ENCODE measurements at regions not wholly inside any gene's neighbourhood (a gene's known extent, or its start where the extent isn't known, plus 50 kb on each side); places are given as distances from the start of the nearest gene placed in this dataset.

DNA sequence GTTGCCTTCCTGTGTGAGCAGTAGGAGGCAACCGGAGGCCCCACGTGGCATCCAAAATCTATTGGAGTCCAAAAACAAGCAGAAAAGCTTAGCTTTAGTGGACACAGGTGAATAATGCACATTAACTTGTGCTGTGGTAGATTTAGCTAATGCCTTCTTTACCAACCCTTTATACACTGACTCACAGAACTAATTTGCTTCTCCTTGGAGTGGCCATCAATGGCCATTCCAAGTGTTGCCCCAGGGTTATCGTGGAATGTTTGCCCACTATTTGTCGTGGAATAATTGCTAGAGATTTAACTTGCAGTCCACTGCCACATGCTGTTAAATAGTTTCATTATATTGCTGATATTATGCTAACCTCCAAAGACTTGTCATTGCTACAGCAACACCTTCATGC, 729.1 kb downstream of the STPG2 start:
- TF ChIP-seq POLR2A (IDR thresholded peaks at IDR 0.05): no peak
- TF ChIP-seq, protein P1, sequence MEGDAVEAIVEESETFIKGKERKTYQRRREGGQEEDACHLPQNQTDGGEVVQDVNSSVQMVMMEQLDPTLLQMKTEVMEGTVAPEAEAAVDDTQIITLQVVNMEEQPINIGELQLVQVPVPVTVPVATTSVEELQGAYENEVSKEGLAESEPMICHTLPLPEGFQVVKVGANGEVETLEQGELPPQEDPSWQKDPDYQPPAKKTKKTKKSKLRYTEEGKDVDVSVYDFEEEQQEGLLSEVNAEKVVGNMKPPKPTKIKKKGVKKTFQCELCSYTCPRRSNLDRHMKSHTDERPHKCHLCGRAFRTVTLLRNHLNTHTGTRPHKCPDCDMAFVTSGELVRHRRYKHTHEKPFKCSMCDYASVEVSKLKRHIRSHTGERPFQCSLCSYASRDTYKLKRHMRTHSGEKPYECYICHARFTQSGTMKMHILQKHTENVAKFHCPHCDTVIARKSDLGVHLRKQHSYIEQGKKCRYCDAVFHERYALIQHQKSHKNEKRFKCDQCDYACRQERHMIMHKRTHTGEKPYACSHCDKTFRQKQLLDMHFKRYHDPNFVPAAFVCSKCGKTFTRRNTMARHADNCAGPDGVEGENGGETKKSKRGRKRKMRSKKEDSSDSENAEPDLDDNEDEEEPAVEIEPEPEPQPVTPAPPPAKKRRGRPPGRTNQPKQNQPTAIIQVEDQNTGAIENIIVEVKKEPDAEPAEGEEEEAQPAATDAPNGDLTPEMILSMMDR (IDR thresholded peaks at IDR 0.05): no peak
